K562 (cell line): ENCODE measurements at regions not wholly inside any gene's neighbourhood (a gene's known extent, or its start where the extent isn't known, plus 50 kb on each side); places are given as distances from the start of the nearest gene placed in this dataset.

Experiments used
- ADNP ChIP-seq: fragments of 200-800 bp; sonication (Bioruptor generic); IDR thresholded peaks from 2 replicates; pipeline ENCODE4 v1.6.1; 2016; ENCODE audit warnings: missing genetic modification characterization, missing compliant biosample characterization
- EP300 ChIP-seq: IDR thresholded peaks from 2 replicates; pipeline ENCODE4 v1.6.1; 2012; ENCODE audit warnings: low read length, improper control_type of control experiment
- ESRRA ChIP-seq: fragments of 450-650 bp; IDR thresholded peaks from 2 replicates; pipeline ENCODE4 v1.6.1; 2014; ENCODE audit warnings: low read depth, mild to moderate bottlenecking, moderate library complexity, borderline replicate concordance
- KDM2B ChIP-seq: fragments of 250-450 bp; sonication (Bioruptor Pico); IDR thresholded peaks from 2 replicates; pipeline ENCODE4 v1.8.0; 2021; ENCODE audit warnings: mild to moderate bottlenecking, moderate library complexity
- MAFK ChIP-seq: IDR thresholded peaks from 2 replicates; pipeline ENCODE4 v1.6.1; 2011; ENCODE audit warnings: low read length, improper control_type of control experiment
- NFXL1 ChIP-seq: fragments of 450-650 bp; formaldehyde crosslinking; IDR thresholded peaks from 2 replicates; pipeline ENCODE4 v1.4.0; 2021; ENCODE audit warnings: mild to moderate bottlenecking
- SMARCB1 ChIP-seq: IDR thresholded peaks from 2 replicates; pipeline ENCODE4 v1.6.1; 2011; ENCODE audit warnings: improper control_type of control experiment, low read depth; ENCODE audit not compliant: insufficient read length
- ZSCAN32 ChIP-seq: fragments of 450-650 bp; formaldehyde crosslinking; IDR thresholded peaks from 2 replicates; pipeline ENCODE4 v1.4.0; 2020; ENCODE audit warnings: mild to moderate bottlenecking, moderate library complexity
- TF ChIP-seq, protein P1 (sequence below), 2 experiments: fragments of 450-650 bp; formaldehyde crosslinking in 1 of 2; IDR thresholded peaks; 2 replicates each; pipeline versions ENCODE4 v1.4.0 to v1.6.1; 2014 to 2020; ENCODE audit warnings: mild to moderate bottlenecking in 2 of 2, borderline replicate concordance in 1 of 2, low read depth in 1 of 2
- TF ChIP-seq, protein P2 (sequence below): fragments of 250-450 bp; sonication (Bioruptor Pico); IDR thresholded peaks from 2 replicates; pipeline ENCODE4 v1.9.0; 2021; ENCODE audit warnings: mild to moderate bottlenecking, inconsistent platforms
- TF ChIP-seq, protein P3 (sequence below): sonication (generic); formaldehyde crosslinking; IDR thresholded peaks from 2 replicates; pipeline ENCODE4 v1.9.0; 2022; ENCODE audit warnings: mild to moderate bottlenecking, missing genetic modification reagents

DNA sequence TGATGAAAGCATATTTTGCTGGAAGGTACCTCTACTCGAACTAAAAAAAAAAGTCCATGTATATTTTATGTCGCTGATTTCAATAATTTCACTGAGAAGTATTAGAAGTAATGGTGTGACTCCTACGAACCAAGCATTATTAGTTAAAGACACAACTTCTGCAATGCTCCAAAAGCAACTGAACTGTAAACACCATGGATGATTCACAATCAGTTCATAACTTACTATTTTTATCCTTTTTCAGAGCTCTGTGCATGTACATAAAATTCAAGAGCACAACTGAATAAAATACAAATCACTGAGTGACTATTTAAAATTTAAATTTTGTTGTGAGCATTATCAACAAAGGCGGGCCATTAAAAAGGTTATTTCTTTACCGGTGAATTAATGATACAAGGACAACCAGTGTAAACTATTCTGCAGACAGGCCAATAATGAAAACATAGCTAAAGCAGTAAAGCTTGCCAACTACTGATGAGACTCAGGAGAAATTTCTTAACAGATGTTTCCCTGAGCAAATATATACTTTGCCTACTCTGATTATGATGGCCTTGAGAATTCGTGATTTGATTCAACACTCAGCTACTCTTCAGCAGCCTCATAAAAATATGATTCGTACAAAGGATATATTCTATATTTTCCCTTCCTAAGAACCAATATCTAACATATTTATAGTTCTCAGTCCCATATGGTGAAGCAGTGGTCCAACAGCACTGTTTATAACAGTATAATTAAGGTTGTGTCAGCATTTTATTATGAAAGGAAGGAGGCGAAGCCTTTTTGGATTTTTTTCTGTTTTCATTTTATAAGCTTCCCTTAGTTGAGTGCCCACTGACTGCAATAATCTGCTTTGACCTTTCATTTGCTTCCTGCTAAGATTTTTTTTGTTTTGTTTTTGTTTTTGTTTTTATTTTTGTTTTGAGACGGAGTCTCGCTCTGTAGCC lies 62.8 kb upstream of the NEIL3 start (continued):
- TF ChIP-seq, protein P1, sequence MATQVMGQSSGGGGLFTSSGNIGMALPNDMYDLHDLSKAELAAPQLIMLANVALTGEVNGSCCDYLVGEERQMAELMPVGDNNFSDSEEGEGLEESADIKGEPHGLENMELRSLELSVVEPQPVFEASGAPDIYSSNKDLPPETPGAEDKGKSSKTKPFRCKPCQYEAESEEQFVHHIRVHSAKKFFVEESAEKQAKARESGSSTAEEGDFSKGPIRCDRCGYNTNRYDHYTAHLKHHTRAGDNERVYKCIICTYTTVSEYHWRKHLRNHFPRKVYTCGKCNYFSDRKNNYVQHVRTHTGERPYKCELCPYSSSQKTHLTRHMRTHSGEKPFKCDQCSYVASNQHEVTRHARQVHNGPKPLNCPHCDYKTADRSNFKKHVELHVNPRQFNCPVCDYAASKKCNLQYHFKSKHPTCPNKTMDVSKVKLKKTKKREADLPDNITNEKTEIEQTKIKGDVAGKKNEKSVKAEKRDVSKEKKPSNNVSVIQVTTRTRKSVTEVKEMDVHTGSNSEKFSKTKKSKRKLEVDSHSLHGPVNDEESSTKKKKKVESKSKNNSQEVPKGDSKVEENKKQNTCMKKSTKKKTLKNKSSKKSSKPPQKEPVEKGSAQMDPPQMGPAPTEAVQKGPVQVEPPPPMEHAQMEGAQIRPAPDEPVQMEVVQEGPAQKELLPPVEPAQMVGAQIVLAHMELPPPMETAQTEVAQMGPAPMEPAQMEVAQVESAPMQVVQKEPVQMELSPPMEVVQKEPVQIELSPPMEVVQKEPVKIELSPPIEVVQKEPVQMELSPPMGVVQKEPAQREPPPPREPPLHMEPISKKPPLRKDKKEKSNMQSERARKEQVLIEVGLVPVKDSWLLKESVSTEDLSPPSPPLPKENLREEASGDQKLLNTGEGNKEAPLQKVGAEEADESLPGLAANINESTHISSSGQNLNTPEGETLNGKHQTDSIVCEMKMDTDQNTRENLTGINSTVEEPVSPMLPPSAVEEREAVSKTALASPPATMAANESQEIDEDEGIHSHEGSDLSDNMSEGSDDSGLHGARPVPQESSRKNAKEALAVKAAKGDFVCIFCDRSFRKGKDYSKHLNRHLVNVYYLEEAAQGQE (IDR thresholded peaks at IDR 0.05; ENCODE audit: borderline replicate concordance): no peak
- TF ChIP-seq, protein P1 (CRISPR knock-in tag; IDR thresholded peaks at IDR 0.05; ENCODE audit: low read depth): no peak
- TF ChIP-seq KDM2B (CRISPR knock-in tag): no peak
- no peak for TF ChIP-seq ADNP (tag)
- TF ChIP-seq NFXL1: no peak
- TF ChIP-seq EP300: no peak
- no peak for TF ChIP-seq SMARCB1
- TF ChIP-seq ESRRA: no peak
- TF ChIP-seq MAFK: peak; percentile 36; the same call in 1 of the 2 replicates
- TF ChIP-seq, protein P2, sequence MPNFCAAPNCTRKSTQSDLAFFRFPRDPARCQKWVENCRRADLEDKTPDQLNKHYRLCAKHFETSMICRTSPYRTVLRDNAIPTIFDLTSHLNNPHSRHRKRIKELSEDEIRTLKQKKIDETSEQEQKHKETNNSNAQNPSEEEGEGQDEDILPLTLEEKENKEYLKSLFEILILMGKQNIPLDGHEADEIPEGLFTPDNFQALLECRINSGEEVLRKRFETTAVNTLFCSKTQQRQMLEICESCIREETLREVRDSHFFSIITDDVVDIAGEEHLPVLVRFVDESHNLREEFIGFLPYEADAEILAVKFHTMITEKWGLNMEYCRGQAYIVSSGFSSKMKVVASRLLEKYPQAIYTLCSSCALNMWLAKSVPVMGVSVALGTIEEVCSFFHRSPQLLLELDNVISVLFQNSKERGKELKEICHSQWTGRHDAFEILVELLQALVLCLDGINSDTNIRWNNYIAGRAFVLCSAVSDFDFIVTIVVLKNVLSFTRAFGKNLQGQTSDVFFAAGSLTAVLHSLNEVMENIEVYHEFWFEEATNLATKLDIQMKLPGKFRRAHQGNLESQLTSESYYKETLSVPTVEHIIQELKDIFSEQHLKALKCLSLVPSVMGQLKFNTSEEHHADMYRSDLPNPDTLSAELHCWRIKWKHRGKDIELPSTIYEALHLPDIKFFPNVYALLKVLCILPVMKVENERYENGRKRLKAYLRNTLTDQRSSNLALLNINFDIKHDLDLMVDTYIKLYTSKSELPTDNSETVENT (CRISPR knock-in tag): no peak
- TF ChIP-seq, protein P3, sequence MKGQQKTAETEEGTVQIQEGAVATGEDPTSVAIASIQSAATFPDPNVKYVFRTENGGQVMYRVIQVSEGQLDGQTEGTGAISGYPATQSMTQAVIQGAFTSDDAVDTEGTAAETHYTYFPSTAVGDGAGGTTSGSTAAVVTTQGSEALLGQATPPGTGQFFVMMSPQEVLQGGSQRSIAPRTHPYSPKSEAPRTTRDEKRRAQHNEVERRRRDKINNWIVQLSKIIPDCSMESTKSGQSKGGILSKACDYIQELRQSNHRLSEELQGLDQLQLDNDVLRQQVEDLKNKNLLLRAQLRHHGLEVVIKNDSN: no peak
- TF ChIP-seq ZSCAN32: no peak
